ENCODE measurements at regions not wholly inside any gene's neighbourhood (a gene's known extent, or its start where the extent isn't known, plus 50 kb on each side); places are given as distances from the start of the nearest gene placed in this dataset.

- TF ChIP-seq, protein P1, sequence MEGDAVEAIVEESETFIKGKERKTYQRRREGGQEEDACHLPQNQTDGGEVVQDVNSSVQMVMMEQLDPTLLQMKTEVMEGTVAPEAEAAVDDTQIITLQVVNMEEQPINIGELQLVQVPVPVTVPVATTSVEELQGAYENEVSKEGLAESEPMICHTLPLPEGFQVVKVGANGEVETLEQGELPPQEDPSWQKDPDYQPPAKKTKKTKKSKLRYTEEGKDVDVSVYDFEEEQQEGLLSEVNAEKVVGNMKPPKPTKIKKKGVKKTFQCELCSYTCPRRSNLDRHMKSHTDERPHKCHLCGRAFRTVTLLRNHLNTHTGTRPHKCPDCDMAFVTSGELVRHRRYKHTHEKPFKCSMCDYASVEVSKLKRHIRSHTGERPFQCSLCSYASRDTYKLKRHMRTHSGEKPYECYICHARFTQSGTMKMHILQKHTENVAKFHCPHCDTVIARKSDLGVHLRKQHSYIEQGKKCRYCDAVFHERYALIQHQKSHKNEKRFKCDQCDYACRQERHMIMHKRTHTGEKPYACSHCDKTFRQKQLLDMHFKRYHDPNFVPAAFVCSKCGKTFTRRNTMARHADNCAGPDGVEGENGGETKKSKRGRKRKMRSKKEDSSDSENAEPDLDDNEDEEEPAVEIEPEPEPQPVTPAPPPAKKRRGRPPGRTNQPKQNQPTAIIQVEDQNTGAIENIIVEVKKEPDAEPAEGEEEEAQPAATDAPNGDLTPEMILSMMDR (IDR thresholded peaks at IDR 0.05) = no peak
- TF ChIP-seq EZH2 (IDR thresholded peaks at IDR 0.05; ENCODE audit: borderline replicate concordance, insufficient read depth, low read depth, low read length, poor library complexity, severe bottlenecking) = no peak
Measured at GRCh38 chr5:58346041-58346440, 113.8 kb downstream of the PLK2 start.
